HuH-7.5 (cell line): ENCODE measurements at regions not wholly inside any gene's neighbourhood (a gene's known extent, or its start where the extent isn't known, plus 50 kb on each side); places are given as distances from the start of the nearest gene placed in this dataset.

Experiments used
- DNase-seq: peaks from one replicate; pipeline ENCODE4 v3.0.0; 2011; ENCODE audit warnings: low spot score

DNA sequence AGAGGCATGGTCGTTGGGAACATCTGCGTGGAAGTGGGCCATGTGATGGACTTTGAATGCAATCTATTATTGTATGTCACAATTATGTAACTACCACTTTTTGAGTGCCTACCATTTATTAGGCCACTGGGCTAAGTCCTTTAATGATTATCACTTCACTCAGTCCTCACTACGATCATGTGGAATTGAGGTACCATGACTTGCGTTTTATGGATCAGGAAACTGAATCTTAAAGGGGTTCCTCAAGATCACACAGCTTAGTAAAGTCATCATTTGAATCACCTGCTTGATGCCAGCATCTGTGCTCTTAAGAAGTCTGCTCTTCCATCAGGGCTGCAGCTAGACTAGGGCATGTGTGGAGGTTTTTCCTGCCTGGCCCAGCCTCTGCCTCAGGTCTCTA, 136.7 kb downstream of the DAD1 start:
- DNase-seq = no peak

DNA sequence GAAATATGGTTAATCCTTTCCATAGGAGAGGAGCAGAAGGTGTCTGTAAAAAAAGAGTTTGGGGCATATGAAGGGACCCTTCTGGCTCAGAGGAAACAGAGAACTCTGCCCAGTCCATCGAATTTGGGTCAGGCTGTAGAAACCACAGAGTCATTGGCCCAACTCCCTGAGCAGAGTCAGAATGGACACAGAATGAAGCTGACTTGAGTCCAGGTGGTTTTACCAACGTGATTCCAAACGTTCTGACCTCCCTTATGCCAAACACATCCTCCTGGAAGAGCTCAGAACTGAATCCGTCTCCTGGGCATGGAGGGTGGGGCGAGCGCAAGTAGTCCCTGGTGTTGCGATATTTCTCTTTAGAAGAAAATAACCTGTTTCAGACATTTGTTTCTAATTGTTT, 138.8 kb downstream of the DAD1 start:
- DNase-seq = no peak

DNA sequence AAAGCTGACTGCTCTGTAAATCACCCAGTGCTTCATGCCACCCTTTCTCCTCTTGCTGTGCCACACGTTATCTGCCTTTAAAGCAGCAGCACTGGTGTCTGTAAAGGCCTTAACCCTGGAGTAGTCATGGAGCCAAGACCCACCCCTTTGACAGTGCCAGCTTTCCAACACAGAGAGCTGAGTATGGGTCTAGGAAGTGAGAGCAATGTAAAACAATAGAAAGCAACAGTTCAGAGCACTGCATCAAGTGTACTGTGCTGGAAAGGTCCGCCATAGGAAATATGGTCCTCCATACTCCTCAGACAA, 139.5 kb downstream of the DAD1 start:
- no peak for DNase-seq

DNA sequence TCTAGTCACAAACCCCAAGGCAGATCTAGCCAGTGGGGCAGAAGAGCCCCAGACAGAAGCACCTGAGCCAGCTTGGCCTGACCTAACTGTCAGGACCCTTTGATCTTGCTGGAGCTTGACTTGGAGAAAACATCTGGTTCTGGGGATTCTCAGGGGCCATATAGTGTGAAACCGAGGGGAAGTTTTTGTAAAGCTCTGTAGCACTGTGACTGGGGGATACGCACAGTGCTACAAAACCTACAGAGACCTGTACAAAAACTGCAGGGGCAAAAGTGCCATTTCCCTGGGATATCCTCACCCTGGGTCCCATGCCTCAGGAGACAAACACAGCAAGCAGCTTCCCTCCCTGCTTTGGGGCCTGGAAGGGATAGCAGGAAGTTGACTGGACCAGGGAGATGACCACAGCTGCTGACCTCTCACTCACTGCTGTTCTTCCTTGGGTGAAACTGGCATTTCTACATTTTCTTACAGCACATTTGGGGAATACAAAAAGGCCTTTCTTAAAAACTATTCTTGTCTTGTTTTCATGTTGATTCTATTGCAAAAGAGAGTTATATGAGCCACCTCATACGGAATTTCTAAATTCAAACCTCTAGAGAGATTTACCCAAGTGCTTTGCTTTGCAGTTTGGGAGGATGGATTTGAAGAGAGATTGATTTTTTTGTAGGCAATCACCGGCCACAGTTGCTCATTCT, 140.0 kb downstream of the DAD1 start:
- no peak for DNase-seq

DNA sequence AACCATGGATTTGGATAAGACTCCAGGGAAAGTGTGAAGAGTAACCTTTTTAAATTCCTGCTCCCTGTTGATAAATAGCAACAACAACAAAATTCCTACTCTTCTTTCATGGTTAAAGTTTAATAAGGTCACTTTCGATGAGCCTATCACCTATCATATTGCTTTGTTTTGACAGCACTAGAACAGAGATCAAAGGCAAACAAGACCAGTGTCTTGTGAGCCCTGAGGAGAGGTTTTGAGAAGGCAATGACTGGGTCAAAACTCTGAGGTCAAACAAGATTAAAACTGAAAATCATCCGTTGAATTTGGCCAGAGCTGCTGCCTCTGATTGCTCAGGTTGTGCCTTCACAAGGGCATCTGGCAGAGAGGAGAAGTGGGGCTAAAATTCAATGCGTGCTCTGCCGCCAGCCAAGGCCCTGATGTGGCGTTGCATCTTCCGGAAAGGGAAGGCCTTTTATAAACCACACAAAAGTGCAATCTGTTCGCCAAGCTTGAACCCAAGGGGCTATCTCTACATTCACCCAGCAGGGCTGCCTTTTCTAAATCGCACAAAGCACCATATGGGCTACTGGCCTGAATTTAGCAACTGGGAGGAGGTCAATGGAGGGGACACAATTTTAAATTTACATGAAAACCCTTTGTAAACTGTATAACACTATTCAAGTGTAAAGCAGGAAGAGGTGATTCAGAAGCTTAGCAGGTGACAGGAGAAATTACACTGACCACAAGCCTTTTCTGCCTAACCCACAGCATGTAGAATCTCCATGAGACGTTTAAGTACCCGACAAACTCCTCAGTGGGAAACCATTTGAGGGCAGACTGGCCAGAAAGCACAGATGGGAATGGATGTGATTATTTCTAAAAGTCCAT, 140.8 kb downstream of the DAD1 start:
- DNase-seq = no peak

DNA sequence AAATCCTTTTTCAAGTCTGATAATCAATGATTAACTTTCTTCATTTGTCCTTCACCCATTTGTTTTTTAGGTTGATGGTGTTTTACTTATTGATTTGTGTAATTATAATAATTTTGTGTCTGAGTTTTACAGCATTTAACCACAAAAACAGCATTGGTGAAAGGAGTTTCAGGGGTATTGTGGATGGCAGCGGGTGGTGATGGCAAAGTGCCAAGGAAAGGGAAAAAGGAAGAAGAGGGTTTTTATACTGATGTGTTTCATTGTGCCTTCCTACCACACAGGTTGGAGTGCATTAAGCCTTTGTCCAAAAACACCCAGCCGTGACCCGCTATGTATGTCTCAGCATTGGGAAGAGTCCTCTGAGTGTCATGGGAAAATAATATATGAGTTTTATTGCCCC, 150.3 kb downstream of the DAD1 start:
- no peak for DNase-seq

DNA sequence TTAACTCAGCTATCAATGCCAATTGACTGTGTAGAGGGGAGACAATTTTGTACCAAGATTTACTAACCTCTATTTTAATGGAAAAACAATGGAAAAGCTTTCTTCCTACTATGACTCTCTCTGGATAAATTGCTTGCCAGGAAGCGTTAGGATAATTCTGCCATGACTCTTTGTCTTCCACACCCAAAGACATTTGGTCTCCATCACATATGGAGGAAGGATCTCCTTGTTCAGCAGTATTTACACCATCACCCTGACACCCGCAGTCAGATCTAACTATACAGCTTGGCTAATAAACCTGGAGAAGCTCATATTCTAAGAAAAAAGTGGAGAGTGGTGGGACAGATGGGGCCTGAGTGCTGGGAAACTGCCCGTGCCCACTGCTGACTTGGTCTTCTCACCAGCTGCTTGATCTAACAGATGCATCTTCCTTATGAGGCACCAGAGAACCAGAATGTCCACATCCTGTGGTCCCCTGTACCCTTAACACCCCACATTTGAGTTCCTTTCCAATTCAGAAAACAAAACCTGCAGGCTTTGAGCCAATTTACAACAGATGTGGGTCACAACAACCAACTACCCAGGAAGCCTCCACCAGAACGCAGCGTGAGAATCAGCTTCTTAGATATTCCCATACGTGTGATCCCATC, 154.0 kb downstream of the DAD1 start:
- DNase-seq = no peak

DNA sequence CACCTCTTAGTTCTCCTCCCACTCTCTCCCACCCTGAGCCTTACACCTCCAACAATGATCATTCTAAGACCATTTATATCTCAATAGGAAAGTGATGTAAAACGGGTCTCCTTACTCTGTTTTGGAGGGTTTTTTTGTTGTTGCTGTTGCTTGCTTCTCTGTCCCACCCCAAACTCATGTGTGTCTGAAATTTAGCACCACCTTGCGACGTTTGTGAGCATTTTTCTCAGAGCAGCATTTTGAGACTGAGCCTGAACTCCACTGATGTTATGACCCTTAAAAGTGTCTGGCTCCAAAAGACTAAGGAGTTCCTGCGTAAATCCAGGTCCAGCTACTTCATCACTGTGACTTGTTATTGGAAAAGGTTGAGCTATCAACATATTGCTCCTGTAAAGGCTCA, 155.0 kb downstream of the DAD1 start:
- no peak for DNase-seq

DNA sequence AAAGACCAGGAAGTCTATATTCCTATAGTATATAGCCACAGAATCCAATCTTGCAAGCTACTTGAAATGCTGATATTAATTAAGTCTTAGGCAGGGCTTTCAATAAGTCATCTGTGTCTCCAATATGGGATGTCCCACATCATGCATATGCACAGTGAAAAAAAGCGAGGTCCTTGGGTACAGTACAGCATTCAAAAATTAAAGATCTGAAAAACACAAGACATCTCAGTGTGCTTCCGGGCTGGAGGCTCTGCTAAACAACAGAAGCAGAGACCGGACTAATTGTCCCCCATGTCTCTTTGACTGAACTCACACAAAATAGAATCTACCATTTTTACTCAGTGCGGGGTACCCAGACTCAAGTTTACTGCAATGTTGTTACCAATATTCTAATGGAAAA, 156.0 kb downstream of the DAD1 start:
- DNase-seq = no peak

DNA sequence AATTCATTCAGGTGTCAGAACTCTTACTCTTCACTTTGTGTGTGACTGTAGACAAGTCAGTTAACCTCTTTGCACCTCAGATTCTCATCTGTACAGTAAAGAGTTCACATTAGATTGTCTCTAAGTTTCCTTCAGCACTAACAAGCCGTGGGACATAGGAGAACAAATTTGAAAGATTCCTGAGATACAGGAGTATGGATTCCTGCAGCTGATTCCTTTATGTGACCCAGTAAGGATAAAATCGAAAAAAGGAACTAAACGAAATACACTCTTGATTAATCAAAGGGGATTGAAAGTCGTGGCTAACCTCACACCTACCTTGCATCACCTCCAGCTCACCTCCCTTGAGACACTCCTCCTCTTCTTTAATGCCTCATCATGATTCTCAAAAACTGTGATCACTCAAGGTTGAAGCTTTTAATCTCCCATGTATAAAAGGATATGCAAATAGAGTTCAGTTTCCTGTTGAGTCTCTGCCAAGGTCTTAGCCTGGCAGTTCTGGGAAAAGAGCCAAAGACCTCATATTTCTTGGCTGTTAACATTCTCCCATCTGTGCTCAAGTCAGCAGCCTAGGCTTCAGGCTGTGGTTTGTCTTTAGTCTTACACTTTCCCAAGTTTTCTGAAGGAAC, 156.6 kb downstream of the DAD1 start:
- no peak for DNase-seq

DNA sequence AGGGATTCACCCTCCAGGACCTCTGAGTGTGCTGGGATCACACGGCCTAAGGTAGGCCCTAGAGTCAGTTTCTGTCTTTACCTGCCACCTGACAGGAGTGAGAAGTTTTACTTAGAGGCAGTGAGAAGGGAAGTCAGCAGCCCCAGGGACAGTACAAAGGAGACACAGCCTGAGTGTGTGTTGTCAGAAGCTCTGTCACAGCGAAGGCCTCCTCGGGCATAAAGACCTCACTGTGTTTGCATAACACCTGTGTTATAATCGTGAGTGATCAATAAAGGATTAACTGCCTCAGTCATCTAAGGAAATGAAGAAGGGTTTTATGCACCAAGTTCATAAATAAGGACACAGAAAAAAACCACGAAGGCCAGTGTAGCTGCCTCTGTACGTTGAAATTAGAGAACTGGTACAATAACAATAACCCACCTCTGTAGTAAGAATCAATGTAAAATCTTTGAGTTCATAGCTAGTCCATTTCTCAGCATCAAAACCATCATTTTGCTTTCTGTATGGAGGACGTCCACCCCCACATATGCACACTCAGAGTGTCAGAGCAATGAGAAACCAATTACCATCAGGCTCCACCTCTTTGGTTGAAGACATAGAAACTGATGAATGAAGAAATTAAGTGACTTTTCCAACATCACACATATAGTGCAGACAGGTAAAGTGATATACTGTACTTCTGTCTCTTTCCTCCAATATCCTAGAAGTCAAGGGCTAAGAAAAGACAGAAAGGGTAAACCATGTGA, 159.3 kb downstream of the DAD1 start:
- no peak for DNase-seq

DNA sequence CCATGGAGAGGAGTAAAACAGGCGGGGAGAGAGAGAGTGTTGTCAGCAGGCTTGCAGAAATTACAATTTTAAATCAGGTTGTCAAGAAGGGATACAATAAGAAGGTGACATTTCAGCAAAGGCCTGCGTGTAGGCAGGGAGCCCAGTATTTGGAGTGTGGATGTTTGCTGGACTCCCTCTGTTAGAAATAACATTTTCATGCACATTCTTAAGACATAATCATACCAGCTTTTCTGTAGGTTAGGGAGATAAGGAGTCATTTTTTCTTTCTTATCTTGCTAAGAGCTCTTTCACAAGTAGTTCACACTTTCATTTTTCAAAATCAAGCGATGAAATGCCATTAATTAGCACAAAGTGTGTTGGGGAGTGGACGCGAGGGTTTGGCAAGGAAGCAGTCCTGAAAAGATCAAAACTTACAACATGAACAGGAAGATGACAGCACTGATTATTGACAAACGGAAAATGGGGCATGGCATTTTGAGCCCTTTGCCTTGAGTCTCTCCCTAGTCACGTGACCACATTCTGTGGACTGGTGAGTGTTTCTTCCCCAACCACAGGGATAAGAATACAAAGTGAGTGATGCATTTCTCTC, 160.2 kb downstream of the DAD1 start:
- DNase-seq = no peak

DNA sequence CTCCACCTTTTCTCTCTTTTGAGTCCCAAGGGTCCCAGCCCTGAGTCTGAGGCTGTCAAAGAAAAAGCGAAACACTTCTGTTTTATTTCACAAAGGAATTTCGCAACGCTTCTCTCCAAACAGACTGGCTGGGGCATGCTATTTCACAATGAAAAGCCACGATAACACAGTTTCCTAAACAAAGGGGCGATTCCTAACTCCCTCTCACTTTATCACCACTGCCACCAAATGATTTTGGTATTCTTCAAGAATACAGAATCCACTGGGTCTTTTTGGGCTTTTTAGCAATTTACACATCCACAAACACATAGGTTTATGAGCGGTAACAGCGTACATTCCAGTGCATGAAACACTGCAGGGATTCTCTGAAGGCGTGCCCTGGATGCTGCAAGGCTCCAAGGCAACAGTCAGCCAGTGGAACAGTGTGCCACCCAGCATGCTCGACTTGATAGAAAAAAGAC, 161.2 kb downstream of the DAD1 start:
- peak; percentile 24 for DNase-seq

DNA sequence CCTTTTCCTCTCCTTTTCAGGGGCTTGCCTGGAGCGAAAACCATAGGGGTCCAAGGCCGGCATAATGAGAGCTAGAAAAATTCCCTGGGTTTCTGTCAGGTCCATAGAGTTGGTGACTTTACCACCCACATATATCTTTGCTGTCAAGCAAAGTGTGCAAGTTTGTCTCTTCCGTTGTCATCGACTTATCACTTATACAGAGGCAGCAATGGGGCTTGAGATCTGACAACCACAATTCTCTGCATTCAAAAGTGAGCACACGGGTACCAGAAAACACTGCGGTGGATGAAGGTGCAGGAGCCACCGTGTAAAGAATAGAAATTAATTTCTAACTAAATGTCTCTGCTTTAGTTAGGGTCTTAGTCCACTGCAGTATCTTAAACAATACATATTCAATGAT, 162.3 kb downstream of the DAD1 start:
- DNase-seq = no peak

DNA sequence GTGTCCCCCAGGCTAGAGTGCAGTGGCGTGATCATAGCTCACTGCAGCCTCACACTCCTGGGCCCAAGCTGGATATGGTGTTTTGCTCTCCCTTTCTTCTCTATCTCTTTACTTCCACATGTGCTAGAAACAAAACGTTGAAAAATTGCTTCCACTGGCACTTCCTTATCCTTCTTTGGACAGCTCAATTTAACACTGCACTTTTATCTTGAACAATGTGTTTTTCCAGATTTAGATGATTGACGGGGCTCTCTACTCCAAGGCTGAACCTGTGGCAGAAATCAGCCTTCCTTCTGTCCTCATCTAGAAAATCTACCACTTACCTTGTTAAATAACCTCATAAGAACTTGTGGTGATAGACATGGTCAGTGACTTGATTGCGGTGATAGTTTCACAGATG, 165.1 kb downstream of the DAD1 start:
- DNase-seq = no peak

DNA sequence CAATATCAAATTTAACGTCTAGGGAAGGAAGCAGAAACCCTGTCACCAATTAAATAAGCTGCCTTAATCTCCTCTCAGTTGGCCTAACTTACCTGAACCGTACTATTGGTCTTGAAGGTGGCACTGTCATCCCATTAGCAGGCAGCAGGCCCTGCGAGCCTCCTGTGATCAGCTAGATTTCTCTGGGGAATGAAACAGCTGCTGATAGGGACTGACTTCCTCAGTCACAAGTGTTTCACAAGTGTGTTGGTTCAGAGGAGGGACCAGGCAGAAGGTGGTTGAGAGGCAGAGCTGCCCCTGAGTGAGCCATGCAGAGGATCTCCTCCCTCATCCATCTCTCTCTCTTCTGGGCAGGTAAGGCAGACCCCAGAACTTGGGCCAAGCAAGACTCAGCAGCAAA, 166.8 kb downstream of the DAD1 start:
- no peak for DNase-seq

DNA sequence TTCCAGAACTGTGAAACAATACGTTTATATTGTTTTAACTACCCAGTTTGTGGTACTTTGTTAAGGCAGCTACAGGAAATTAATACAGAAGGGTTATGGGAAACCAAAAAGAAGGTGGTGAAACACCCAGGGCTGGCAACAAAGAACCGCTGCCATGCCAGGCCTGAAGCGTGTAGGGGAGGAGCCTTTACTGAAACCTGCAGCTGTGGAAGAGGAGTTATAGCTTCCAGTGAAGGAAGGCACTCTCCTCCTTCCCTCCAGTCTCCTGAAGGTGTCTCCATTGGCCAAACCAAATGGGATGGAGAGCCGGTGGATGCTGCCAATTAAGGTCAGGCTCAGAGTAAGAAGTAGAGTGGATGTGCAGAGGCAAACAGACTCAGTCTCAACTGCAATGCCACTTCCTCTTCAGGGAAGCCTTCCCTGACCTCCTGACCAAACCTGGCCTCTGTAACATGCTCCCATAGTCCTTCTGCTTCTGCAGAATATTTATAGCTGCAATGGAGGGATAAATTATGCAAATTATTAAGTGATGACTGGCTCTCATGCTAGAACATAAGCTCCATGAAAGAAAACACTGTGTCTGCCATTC, 168.3 kb downstream of the DAD1 start:
- DNase-seq = no peak

DNA sequence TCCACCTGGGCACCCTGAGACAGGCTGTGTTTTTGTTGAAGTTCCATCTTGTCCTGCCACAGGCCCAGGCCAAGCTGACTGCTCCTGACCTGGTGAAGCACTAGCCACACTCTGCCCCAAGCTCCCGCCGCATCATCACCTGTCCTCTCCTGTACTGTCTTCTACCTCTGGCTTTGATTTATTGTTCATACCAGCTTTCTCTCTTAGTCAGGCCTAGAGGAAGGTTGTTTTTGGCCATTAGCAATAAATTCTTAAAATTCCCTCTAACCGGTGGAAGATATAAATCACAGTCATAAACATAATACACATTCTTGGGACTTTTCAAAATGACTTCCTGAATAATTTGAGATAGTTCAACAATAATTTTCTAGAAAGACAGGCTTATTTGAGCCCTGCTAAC, 169.4 kb downstream of the DAD1 start:
- no peak for DNase-seq

DNA sequence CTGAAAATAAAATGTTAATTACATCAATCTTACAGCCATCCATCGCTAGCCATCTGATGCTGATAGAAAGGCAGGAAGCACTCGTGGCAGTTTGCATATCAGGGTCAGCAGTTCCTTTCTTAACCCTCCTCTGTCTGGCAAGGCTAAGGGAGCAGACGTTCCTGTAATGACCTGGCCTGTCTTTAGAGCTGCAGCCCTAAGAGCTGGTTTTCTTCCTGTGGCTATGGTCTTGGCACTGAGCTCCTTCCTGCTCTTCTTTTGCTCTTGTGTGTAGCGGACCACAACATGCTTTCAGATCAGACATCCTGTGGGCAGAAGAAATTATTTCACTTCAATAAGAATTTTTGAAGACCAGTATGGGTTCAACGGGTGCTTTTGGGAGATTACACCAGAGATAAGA, 170.4 kb downstream of the DAD1 start:
- no peak for DNase-seq

DNA sequence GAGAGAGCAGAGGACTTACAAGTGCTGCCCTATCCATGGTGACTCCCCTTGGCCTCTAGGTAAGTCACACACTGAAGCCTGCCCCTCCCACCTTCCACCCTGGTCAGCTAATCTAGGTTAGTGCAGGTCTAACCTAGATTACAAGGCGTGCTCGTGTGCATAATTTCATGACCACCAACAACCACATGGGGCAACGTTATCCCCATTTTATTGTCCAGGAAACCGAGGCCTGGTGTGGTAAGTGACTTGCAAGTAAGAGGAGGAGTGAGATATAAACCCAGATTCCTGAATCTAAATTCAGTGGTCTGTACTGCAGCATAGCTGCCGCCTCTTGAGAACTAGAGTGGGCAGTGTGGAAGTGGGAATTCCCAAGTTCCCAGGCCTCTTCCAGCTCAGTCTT, 171.1 kb downstream of the DAD1 start:
- no peak for DNase-seq

DNA sequence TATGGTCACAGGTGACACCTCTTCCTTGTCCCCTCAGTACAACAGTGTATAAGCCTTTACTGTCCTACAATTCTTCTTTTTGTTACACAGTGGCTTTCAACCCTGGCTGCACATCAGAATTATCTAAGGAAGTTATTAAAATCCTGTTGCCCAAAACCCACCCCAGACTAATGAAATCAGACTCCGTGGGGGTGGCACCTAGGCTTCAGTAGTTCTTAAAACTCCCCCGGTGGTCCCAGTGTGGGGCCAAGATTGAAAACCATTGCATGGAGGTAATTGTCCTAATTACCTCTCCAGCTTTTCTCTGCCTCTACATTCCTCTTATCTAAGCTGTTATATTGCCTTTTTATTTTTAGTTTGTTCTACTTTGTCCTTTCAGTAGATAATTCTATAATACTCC, 172.8 kb downstream of the DAD1 start:
- no peak for DNase-seq
